GM10847 (cell line): ENCODE measurements at regions not wholly inside any gene's neighbourhood (a gene's known extent, or its start where the extent isn't known, plus 50 kb on each side); places are given as distances from the start of the nearest gene placed in this dataset.

Experiments used
- POLR2A ChIP-seq: IDR thresholded peaks from 2 replicates; pipeline ENCODE4 v1.6.1; 2011; ENCODE audit not compliant: insufficient read length; ENCODE audit errors: extremely low read depth

- TF ChIP-seq POLR2A = no peak
Measured at GRCh38 chr3:168272343-168272985, 176.7 kb upstream of the GOLIM4 start.

GRCh38 chr3:168271932-168272331 lies 176.2 kb upstream of the GOLIM4 start:
- no peak for TF ChIP-seq POLR2A

DNA sequence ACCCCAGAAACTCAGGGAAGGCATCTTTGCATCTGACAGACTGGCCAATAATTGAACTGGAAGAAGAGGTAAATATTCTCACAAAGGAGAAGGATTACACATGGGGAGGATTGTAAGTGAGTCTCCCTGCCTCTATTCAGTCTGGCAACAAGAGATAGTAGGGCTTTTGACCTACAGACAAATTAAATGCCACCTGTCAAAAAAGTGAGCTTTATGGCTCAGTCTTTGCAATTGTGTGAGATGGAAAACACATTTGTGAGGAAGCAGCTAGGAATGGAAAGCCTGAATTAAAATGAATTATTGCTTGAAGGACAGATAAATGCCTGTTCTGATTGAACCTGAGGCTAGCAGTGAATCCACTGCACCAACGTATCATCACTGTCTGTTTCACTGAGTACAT lies 173.3 kb upstream of the GOLIM4 start:
- TF ChIP-seq POLR2A = no peak

GRCh38 chr3:168267179-168267578 lies 171.5 kb upstream of the GOLIM4 start:
- TF ChIP-seq POLR2A = no peak

GRCh38 chr3:168266335-168266734 lies 170.6 kb upstream of the GOLIM4 start:
- no peak for TF ChIP-seq POLR2A

DNA sequence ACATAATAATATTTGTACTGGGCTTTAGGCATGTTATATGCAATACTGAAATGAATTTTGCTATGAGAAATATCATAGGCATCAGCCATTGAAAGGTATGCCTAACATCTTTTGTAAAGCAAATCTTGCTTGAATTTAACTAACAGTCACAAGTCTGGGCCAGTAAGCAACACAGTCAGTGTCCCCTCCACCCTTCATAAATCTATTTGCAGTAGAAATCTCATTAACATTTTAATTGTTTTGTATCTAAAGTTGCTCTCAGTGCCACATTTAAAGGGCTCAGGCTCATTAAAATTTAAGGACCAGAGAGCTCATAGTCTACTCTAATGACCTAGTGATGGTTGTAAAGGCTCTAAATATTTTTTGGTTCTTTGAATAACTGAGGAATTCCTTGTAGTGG lies 167.2 kb upstream of the GOLIM4 start:
- no peak for TF ChIP-seq POLR2A

DNA sequence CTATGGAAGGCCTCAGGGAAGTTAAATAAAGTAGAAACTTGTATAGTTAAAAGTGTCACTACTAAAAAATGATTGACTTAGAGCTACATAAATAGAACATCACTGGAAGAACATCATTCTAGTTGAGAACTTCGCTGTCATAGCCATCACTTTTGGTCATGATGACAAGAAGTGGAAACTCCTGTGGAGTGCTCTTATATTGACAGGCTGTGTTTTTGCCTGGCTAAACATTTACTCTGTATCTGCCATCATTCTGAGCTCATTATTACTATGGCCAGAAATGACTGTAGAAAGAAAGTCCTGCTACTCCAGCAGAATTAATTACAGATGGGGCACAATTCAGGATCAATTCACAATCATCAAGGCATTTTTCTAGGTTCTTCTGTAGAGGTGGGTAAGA lies 165.1 kb upstream of the GOLIM4 start:
- no peak for TF ChIP-seq POLR2A

DNA sequence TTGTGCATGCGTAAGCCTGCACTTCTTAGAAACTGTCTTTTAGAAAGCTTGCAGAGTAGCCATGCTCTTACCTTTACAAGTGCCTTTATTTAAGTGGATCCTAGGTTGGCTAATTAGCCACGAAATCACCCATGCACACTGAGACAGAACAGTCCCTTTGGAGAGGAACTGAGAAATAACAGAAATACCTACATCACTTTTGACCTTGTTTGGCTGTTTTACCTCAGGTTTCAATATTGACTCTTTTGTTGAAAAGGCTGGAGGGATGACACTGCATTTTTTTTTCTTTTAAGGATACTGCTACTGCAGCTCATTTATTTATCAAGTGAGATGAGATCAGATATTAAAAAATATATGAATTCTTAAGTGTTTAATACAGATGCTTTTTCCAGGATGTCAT lies 155.6 kb upstream of the GOLIM4 start:
- TF ChIP-seq POLR2A = no peak

GRCh38 chr3:168250415-168250861 lies 154.7 kb upstream of the GOLIM4 start:
- TF ChIP-seq POLR2A = no peak

DNA sequence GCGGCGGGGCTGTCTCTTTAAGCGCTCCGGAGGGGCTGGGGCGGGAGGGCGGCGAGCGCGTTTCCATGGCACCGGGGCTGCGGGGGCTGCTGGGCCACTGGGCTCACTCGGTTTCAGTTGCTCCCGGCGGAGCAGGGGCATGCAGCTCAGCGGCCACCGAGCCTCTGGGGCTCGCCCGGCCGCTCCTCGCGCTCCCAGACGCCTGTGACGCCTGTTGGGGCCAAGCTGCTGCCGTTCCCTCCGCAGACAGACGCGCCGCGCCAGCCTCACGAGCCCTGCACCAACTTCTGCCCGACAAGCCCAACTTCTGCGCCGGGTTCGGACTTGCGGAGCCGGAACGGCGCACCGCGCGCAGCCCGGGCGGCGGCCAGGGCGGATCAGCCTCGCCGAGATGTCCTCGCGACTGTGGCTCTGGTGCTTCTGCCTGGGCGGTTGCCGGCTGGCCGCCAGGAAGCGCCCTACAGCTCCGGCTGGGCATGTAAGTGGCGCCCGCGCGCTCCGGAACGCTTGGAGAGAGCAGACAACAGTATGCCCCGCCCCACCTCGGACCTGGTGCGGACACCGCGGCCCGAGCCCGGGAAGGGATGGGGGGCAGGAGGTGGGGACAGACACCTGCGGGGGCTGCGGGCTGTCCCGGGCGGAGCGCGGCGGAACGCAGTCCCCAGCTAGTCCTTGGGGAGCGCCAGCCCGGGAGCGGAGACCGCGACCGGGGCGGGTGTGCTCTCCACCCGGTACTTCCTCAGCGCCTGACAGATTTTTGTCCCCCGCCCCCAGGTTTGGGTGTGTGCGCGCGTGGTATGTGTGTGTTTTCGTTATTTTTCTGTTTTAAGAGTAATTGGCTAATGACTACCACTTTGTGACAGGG lies 154.1 kb upstream of the GOLIM4 start:
- TF ChIP-seq POLR2A = peak; percentile 74

- TF ChIP-seq POLR2A = no peak
Measured at GRCh38 chr3:168249205-168249549, 153.5 kb upstream of the GOLIM4 start.

DNA sequence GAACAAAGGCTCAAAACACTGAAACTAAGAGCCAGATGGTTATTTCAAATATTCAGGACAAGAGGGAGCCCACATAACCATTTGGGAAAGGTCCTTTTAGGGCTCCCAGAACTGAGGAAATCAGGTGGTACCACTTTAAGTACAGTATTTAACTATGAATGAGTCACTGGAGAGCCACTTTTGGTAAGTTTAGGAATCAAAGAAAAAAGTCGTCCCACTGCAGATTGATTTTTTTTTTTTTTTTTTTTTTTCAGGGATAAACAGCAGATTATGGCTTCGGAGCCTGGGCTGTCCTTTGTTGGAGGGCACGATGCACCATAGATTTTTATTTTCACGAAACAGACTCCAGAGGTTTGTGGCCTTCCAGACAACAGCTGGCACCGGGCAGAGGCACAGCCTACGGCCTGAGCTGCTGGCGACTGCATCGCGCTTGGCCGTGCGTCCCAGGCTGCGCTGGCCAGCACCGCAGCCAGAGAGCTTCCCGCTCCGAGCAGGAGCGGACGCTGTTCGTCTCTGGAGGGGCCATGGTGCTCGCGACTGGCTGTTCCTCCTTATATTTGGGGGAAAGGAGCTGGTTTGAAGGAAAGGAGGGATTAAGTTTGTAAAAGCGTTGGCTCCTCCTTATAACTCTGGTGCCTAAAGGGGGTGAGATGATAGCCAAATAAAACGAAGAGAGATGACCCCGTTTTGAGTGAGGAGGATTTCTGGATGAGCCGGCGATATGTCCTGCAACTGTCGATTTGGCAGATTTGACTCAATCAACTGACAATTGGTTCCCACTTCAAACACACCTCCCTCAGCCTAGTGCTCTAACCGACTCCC lies 152.9 kb upstream of the GOLIM4 start:
- no peak for TF ChIP-seq POLR2A

DNA sequence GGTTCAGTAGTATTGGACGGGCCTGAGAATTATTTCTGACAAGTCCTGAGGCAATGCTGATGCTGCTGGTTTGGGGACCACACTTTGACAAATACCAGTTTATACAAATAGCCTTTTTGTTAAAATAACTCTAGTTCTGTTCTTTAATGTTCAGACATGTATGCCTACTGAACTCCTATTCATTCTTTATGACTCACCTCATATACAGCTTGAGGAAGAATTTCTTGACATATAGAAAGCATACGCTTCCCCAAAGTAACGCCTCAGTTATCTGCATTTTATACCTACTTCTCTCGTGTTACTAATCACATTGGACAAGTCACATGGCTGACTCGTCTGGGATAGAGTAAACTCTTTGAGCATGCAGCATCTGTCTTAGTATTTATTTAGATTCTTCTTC lies 145.4 kb upstream of the GOLIM4 start:
- TF ChIP-seq POLR2A = no peak

DNA sequence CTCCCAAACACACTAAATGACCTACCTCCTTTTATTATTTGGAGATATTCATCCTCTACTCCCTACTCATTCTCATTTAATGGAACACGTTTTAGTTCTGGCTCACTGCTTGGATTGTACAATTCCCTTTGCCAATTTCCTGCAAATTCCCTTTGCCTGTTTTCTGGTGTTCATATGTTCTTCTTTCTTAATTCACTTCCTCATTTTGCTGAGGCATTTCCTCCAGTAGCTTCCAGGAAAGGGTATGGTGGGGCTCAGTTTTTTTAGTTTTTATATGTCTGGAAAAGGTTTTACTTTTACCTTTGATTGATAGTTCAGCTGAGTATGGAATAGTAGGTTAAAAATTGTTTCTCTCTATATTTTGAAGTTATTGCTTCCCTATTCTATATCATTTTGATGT lies 143.6 kb upstream of the GOLIM4 start:
- no peak for TF ChIP-seq POLR2A

- no peak for TF ChIP-seq POLR2A
Measured at GRCh38 chr3:168233001-168233400, 137.3 kb upstream of the GOLIM4 start.

GRCh38 chr3:168223085-168223484 lies 127.4 kb upstream of the GOLIM4 start:
- TF ChIP-seq POLR2A = no peak
